NCI-H526 treated with DMSO at 0.1 percent for 48 hours (cell line): ENCODE measurements at regions not wholly inside any gene's neighbourhood (a gene's known extent, or its start where the extent isn't known, plus 50 kb on each side); places are given as distances from the start of the nearest gene placed in this dataset.

ENCODE experiments used
- DNase-seq: peaks from one replicate; lab custom pipeline; 2025; lab: John Stamatoyannopoulos, UW

DNA sequence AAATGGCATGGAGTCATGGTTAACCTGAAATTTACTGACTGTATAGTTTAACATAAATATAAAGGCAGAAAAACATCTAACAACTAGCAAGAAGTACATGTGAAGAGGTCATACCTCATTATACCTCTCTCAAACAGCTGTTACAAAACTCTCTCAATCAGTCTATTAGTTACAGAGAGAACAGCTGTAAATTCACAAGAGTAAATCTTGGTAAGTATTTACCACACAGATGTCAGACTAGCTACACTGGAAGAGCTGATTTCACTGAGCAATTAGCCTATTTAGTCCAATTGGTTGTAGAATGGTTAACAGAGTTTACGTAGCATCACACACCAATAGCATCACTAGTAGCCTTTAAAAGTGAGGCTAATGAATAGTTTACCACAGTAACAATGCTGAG is 463.4 kb upstream of the USP15 start:
- no peak for DNase-seq

DNA sequence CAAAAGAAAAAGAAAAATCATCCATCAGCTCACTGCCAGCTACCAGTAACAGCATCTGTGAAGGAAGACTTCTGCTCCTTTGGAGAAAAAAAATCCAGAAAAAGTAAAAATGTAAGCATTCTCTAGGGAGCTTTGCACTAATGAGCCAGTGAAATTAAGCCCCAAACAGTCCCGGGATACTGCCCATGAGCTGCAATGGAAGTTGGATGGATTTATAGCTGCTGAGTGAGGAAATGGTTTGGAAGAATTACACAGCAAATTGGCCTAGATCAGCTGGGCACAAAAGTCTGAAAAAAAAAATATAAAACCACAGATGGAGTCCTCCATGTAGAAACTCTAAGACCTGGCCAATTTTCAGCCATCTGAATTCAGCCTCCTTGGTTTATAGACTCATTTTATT is 462.9 kb upstream of the USP15 start:
- DNase-seq, result no peak

DNA sequence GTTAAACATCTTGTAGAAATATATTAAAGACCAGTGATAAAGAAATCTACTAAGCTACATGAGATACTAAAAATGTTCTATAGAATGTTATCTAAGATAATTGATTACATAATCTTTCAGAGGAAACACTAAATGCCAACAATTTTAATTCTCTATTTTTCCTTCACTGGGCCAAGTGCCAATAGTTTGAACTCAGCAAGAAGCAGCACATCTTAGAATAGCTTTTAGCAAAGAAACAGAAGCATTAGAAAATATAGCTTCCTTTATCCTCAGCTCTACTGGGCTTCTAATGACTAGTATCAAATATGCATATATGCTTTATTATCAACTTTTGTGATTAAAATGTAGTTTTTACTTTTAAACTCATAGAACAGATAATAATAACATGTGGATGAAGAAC is 461.4 kb upstream of the USP15 start:
- no peak for DNase-seq

DNA sequence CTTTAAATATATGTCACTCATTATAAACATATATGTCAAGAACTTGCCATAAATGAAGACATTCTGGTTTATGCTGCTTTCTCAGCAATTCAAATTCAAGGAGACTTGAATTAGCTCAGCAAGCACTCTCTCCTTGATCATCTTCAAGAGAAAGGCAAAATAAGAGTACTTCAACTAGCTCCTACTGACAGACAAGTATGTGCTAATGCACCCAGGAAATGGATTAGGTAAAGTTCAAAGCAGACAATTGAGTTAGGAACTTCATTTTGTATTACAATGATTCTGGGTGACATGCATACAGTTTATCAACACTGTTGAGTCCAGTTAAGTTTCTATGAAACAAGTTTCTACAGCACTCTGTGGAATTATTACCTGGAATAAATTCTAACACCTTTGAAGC is 455.9 kb upstream of the USP15 start:
- DNase-seq, result no peak

DNA sequence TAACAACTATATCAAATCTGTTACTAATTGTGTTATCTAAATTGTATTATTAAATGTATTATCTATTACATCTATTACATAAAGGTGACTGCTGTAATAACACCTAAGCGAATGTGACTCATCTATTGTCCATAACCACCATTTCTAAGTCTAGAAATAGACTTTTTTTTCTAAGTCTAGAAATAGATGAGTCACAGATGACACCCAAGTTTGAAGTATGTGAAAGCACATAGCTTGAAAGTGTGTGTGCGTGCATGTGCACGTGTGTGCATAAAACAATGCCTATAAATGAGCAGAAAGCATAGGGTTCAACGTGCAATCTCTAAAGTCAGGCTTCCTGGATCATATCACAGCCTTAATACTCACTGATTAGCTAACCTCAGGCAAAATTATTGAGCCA is 451.3 kb upstream of the USP15 start:
- no peak for DNase-seq

DNA sequence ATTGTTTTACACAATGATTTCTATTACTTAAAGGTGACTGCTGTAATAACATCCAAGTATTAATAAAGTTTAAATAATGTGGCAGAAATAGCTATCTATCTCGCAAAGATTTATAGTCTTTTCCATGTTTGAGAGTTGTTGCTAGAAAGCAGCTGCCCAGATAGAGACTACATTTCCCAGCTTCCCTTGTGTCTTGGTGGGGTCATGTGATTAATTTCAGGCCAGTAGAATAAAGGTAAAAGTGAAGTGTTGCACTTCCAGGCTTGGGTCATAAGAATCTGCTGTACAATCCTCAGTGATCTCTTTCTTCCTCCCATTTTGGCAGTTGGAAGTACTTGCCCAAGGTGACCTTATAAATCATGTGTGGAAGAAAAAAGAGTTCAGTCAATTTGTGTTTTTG is 449.7 kb upstream of the USP15 start:
- DNase-seq, result no peak

DNA sequence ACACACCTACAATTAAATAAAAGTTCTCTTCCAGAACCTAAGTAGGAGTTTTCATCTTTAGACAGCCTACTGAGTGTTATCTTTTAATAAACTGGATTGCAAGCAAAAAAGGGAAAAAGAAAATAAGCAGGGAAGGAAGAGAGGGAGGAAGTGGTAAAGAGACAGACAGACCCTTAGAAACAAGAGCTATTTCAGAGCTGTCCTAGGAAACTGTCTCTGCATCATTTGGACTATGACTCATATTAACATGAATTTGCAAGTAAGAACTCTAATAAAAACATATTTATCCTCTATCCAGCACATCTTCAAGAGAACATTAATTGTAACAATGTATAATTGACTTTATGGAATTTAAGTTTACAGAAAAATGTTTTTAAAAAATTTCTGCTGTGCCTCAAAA is 438.8 kb upstream of the USP15 start:
- DNase-seq, result no peak

DNA sequence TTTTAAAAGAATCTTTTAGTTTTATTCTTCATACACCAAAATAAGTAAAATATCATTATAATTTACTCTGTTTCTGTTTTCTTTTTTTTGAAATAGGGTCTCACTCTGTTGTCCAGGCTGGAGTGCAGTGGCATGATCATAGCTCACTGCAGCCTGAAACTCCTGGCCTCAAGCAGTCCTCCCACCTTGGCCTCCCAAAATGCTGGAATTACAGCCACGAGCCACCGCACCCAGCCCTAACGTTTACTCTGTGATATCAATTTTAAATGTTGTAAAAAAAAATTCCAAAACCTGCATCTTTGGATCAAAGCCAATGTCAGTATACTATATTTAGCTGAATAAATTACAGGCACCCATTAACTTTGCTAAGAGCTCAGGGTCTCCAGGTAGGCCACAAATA is 437.1 kb upstream of the USP15 start:
- DNase-seq, result no peak

DNA sequence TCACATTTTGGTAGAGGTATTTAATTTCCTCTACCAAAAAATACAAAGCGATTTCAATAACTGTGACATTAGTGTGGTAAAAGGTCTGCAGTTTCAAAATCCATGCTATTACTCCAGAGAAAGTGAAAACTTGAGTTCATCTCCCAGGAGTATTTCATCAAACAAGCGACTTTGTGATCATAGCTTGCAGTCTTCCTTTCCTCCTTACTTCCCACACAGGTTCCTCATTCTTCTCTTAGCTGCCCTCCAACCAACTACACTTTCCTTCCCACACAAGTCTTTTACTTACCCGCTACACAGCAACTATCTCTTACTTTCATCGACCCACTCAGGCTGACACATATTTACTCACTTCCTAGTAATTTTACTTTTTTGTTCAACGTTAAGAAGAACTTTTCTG is 413.4 kb upstream of the USP15 start:
- no peak for DNase-seq

DNA sequence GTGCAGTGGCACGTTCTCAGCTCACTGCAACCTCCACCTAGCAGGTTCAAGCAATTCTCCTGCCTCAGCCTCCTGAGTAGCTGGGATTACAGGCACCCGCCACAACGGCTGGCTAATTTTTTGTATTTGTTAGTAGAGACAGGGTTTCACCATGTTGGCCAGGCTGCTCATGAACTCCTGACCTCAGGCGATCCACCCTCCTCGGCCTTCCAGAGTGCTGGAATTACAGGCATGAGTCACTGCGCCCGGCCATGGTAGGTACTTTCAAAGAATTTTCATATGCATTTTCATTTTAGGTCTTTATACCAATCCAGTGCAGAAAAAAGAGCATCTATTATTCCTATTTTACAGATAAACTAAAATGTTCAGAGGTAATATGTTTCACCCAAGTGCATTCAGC is 411.3 kb upstream of the USP15 start:
- no peak for DNase-seq

DNA sequence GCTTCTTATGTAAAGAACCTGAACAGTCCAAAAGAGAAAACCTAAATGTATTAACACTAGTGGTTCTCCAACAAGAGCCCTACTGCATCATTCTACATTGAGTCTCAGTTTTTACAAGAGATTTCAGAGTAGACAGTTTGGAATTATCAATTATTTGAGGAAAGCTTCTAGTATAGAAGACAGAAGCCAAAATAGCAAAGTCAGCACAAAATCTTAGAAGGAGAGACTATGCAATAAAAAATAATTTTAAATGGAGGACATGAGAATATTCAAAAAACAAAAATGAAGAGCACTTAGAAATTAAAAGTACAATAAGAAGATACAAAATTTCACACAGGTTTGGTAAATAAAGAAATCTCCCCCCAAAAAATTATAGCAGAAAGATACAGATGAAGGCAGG is 406.3 kb upstream of the USP15 start:
- DNase-seq, result no peak

DNA sequence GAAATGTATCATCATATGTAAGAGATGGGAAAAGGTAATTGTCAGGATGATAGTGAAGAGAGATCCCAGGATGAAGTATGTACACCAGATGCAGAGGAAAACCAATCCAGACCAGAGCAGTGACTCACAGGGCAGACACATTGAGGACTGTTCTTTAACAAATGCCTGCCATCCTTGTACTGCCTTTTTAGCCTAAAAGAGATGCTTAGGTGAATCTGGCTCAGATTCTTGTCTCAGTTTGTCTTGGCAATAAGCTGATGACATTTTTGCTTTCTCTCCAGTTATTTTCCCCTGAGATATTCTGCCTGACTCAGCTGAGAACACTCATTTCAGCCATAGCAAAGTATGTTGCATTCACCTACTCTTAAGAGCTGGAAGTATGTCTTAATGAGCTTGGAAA is 405.3 kb upstream of the USP15 start:
- DNase-seq, result no peak

DNA sequence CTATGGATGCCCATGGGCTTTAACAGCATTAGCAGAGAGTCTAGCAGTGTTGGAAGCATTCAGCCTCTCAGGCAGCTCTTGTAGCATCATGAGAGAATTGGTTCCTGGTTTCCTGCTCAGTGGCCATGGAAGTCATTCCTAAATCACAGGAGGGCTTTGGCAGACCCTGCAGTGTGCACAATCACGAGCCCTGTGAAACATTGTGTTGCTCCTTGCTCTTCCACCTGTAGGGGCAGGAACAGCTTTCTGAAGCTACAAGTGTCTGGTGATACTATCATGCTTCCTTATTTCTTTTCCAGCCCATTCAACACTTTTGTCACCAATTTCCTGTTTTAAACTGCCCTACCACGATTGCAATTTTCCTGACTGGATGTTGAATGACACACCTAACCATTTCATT is 402.2 kb upstream of the USP15 start:
- DNase-seq, result no peak

DNA sequence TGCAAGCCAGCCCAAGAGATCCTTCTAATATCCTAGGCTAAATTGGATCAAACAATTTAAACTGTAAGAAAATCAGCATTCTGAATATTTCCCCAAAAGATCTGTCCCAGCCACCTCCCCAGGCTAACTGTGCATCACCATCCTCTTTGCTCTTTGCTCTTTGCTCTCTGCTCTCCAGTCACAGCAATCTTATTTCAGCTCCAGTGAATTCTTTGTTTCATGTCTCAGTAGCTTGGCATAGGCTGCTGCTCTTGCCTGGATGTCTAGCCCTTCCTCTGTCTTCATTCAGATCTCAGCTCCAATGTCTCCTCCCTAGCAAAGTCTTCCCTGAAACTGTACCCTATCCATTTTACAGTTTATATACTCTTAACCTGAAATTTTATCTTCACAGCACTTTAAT is 399.8 kb upstream of the USP15 start:
- DNase-seq, result no peak

DNA sequence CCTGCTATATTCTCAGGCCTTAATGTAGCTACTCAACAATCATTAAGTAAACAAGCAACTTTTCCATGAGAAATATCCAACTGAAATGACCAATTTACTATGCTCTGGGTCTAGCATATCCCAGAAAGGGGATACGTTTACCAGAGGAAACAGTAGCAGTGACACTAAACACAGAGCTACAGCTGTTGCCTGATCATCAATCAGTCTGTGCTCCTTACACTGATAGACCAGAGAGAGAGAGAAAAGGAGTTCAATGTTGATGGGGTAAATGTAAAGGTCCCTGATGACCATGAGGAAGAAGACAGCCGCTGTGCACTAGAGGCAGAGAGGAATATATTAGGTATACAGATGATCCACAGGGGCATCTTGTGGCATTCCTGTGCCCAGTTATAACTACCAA is 397.2 kb upstream of the USP15 start:
- no peak for DNase-seq

DNA sequence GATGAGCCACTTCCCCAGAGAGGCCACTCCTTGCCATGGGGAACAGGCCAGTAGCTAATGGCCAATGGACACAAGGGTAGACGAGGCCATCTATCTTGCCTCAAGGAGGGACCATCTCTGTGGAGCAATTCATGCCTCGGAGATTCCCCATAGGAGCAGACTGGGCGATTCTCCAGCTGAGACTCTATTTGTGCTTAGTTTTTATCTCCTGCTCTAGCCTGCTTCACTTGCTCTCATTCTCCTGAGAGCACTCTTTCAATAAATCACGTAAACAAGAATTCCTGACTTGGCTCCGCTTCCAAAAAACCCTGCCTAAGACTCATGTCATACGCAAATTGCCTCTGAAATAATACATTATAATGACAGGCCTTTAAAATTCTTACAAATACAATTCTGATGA is 396.4 kb upstream of the USP15 start:
- DNase-seq, result no peak

DNA sequence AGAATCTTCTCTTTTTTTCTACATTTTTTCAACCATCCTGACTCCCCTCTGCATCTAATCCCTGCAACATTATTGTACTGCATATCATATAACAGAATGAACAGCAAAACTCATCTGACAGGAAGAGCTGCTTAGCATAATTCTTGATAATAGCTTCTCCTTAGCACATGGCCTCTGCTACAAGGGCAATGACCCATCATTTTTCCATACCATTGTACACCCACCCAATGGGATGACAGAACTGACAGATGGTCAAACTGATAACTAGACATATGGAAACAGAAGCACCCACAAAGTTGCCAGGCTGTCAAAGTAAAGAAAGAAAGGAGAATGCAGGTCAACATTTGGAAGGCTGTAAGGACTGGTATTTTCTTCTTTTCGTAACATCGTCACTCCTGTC is 390.4 kb upstream of the USP15 start:
- no peak for DNase-seq

DNA sequence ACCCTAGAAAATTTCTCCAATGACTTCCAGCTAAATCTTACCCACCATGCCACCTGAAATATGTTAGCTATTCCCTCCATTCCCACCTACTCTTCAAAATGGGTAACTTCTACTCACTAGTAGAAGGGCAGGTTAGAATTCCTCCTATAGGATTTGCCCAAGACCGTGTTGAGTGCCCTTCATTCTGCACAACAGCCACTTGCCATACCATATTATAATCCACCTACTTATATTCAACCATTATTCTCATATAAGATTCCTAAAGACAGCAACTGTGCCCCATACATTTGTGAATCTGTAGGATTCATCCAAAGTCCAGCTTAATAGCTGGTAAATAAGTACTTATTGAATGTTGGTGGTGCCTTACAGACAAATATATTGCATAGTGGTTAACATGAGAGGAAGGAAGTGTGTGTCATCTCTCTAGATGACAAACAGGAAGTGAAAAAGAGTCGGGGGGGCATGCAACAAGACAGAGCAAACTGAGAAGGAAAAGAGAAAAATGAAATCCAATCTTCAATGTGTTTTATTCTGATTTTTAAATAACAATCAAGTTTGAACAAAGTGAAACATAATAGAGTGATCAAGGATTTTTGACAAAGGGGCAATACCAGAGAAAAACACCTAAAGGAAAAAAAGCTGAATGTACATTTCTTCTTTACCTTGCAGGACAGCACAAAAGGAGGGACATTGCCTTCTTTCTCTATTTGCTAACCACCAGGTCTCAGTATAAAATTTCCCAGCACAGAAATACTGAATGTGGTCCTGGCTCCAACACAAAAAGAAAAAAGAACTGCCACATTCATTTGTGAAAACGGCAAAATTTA is 389.3 kb upstream of the USP15 start:
- no peak for DNase-seq

DNA sequence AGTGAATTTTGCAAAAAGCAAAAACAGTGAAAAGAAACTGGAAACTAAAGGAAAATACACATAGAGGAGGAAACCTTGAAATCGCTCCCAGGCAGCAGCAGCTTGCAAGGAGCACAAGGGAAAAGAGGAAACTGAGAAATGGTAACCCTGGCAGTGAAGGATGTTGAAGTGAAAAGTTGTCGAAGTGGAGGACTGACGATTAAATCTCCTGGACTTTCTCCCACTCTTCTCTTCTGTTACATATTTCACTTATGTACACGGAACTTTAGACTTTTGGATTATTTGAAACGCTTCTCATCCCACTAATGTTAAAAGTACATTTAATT is 388.8 kb upstream of the USP15 start:
- no peak for DNase-seq

DNA sequence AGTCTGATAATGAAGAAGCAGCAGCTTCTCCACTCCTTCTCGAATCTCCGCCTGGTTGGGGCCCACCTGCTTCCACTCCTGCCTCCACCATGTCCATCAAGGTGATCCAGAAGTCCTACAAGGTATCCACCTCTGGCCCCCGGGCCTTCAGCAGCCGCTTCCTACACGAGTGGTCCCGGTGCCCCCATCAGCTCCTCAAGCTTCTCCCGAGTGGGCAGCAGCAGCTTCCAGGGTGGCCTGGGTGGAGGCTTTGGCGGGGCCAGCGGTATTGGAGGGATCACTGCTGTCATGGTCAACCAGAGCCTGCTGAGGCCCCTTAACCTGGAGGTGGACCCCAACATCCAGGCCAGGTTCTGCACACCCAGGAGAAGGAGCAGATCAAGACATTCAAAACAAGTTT is 381.0 kb upstream of the USP15 start:
- no peak for DNase-seq

DNA sequence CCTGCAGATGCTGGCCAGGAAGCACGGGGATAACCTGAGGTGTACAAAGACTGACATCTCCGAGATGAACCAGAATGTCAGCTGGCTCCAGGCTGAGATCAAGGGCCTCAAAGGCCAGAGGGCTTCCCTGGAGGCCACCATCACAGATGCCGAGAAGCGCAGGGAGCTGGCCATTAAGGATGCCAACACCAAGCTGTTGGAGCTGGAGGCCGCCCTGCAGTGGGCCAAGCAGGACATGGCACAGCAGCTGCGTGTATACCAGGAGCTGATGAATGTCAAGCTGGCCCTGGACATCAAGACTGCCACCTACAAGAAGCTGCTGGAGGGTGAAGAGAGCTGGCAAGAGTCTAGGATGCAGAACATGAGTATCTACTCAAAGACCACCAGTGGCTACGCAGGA is 380.0 kb upstream of the USP15 start:
- no peak for DNase-seq

DNA sequence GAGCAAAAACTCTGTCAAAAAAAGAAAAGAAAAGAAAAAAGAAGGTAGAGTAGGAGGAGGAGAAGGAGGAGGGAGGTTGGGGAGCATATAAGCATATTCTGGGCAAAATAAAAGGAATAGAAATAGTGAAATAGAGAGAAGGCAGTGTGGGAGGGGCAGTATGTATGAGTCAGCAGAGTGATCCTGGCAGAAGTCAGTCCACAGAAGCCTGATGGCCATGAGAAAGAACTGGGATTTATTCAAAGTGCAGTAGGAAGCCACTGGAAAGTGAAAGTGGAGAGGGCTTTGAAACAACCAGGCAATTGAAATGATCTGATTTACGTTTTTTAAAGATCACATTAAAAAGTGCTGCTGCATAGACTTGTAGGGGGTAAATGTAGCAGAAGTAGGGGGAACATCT is 368.6 kb upstream of the USP15 start:
- DNase-seq, result no peak

DNA sequence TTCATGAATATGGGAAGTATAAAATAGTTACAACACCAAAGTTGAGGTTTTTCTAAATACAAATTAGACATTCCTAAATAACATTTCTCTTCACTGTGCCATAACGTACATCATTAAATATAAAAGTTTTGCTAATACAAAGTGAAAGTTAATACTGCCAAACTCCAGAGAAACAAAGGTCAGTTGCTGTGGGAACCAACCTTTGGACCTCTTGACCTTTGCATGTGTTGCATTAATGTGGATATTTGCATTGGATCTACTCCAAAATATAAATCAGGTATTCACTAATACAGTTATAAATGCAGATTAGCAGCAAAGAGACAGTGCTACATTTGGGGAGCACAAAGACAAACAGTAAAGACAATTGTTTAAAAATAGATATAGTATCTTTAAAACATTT is 366.0 kb upstream of the USP15 start:
- DNase-seq, result no peak

DNA sequence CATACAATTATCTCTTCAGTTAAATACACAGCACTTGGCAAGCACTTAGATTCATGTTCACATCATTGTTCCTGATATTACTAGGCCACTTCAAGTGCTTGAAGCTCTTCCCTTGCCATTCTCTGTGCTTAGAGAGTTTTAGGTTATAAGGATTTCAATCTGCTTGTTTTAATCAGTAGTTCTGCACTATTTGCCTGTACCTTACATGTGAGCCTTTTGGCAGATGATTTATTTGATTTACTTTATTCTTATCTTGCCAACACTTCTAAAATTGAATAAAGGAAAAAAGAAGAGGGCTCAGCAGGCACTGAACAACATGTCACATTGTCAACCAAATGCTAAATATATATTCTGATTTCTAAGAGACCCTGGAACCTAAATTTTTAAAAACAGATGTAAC is 363.8 kb upstream of the USP15 start:
- DNase-seq, result no peak

DNA sequence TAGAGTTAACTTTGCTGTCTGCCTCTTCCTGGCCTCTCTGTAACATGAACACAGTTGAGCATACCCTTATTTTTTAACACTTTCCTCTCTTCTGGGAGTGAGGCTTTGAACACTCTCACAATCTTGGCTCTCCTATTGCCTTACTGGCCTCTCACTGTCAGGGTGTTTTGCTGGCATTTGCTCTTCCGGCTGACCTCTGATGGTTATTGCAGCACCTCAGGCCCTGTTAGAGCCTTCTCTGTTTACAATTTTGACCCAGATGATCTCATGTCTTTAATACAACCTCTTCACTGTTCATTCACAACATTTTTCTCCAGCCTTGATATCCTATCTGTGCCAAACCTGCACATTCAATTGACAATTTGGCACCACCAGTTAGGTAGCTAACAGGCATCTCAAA is 357.8 kb upstream of the USP15 start:
- no peak for DNase-seq
